Neural cell (in vitro differentiated cells): ENCODE measurements at regions not wholly inside any gene's neighbourhood (a gene's known extent, or its start where the extent isn't known, plus 50 kb on each side); places are given as distances from the start of the nearest gene placed in this dataset.

Source experiments
- CTCF ChIP-seq: fragments of 450-650 bp; IDR thresholded peaks from 2 replicates; pipeline ENCODE4 v1.5.1; 2014; ENCODE audit warnings: antibody characterized with exemption, mild to moderate bottlenecking, moderate library complexity; ENCODE audit not compliant: poor library complexity, severe bottlenecking
- EP300 ChIP-seq: fragments of 450-650 bp; conservative IDR thresholded peaks from 2 replicates; pipeline ENCODE4 v1.6.1; 2014; ENCODE audit warnings: antibody characterized with exemption, mild to moderate bottlenecking, moderate library complexity; ENCODE audit not compliant: poor library complexity, severe bottlenecking
- EZH2 ChIP-seq: fragments of 200-600, 300-800 bp; shearing (Covaris generic), sonication (generic); IDR thresholded peaks from 2 replicates; pipeline ENCODE4 v1.6.1; 2014; ENCODE audit warnings: antibody characterized with exemption, low read length, borderline replicate concordance, mild to moderate bottlenecking; ENCODE audit not compliant: insufficient read depth, poor library complexity, severe bottlenecking
- MXI1 ChIP-seq: fragments of 450-650 bp; conservative IDR thresholded peaks from 2 replicates; pipeline ENCODE4 v1.6.1; 2014; ENCODE audit warnings: antibody characterized with exemption, mild to moderate bottlenecking; ENCODE audit not compliant: poor library complexity, severe bottlenecking
- POLR2AphosphoS5 ChIP-seq: IDR thresholded peaks from 2 replicates; pipeline ENCODE4 v1.6.1; 2012
- RAD21 ChIP-seq: fragments of 450-650 bp; conservative IDR thresholded peaks from 2 replicates; pipeline ENCODE4 v1.6.1; 2014; ENCODE audit warnings: antibody characterized with exemption, mild to moderate bottlenecking, moderate library complexity
- REST ChIP-seq: IDR thresholded peaks from 2 replicates; pipeline ENCODE4 v1.6.1; 2012; ENCODE audit warnings: borderline replicate concordance
- SMC3 ChIP-seq: fragments of 450-650 bp; conservative IDR thresholded peaks from 2 replicates; pipeline ENCODE4 v1.6.1; 2014; ENCODE audit warnings: antibody characterized with exemption, mild to moderate bottlenecking, moderate library complexity; ENCODE audit not compliant: poor library complexity
- TAF1 ChIP-seq: IDR thresholded peaks from 2 replicates; pipeline ENCODE4 v1.6.1; 2012; ENCODE audit warnings: low read depth

GRCh38 chr19:27896091-27896490, 1316.9 kb downstream of the UQCRFS1 start:
- TF ChIP-seq POLR2AphosphoS5 (no peak), CTCF (no peak), EP300 (no peak), SMC3 (no peak), MXI1 (no peak), TAF1 (no peak), REST (no peak), EZH2 (no peak), RAD21 (no peak)
